ENCODE measurements at regions not wholly inside any gene's neighbourhood (a gene's known extent, or its start where the extent isn't known, plus 50 kb on each side); places are given as distances from the start of the nearest gene placed in this dataset.

GRCh38 chr4:125400756-125401155 is 86.0 kb downstream of the FAT4 start:
- TF ChIP-seq POLR2A (IDR thresholded peaks at IDR 0.05) (no peak), CTCF (IDR thresholded peaks at IDR 0.05) (no peak)
